ENCODE measurements at regions not wholly inside any gene's neighbourhood (a gene's known extent, or its start where the extent isn't known, plus 50 kb on each side); places are given as distances from the start of the nearest gene placed in this dataset.
"Not testable (repeated sequence)": the region's sequence is repeated elsewhere in the genome, so short reads cannot be mapped to it uniquely, and the experiment has no call there.

DNA sequence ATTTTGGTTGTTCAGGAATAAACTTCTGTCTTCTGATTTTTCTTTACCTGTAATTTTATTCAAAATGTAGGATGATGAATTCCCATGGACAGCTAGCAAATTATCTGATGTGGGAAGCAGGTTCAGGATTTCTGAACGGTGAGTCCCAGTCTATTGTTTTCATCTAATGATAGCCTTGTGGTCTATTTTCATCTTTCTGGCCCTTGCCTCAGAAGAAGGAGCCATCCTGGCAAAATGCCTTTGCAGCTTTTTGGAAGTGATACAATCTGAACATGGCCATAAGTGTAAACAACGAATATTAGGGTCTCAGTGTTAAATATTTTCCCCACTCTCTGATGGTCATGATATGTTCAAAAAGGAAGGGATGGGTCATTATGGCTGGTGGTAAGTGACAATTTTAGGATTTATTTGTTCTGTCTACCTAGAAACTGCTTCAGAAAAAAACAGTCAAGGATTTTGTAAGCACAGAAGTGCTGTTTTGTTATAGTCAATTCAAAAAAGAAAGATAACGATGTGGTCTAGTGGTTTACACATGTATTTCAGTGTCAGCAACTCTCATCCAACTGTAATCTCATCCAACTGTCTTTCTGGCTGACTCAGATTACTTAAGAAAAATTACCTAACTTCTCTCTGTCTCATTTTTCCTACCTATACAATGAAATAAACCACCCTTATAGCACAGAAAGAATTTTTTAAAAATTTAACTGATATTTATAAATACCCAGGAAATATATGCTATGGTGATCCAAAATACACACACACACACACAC lies 272.6 kb upstream of the ERBB4 start:
- DNase-seq: no peak
- Histone ChIP-seq H3K4me1 (no peaks in the 10 kb centered on the region), H3K27me3 (no peaks in the 10 kb centered on the region), H3K9me3 (no peaks in the 10 kb centered on the region), H3K4me3 (no peak overlapping the region), H3K27ac (no peak overlapping the region), H3K36me3 (no peaks in the 10 kb centered on the region)
- no peak for ATAC-seq
- WGBS (ENCODE audit: insufficient coverage, low coverage, low lambda C conversion rate, missing lambda C conversion rate): 39% methylated on average over 3 of the region's 3 CpGs
- TF ChIP-seq POLR2A (IDR thresholded peaks at IDR 0.05) (no peak), CTCF (IDR thresholded peaks at IDR 0.05) (no peak)
- intact Hi-C loops (cut with DNase I): no loop called here

- TF ChIP-seq CTCF (IDR thresholded peaks at IDR 0.05) (no peak), POLR2A (IDR thresholded peaks at IDR 0.05) (no peak)
- intact Hi-C loops (cut with DNase I): no loop called here
- WGBS (ENCODE audit: insufficient coverage, low coverage, low lambda C conversion rate, missing lambda C conversion rate): 57% methylated on average over 5 of the region's 5 CpGs
- no peaks in the 10 kb centered on the region for H3K27me3 ChIP-seq
- H3K4me1 ChIP-seq: no peaks in the 10 kb centered on the region
- no peak overlapping the region for H3K27ac ChIP-seq
- DNase-seq: no peak
- no peaks in the 10 kb centered on the region for H3K36me3 ChIP-seq
- ATAC-seq: no peak
- H3K9me3 ChIP-seq: no peaks in the 10 kb centered on the region
- no peak overlapping the region for H3K4me3 ChIP-seq
Observed at GRCh38 chr2:212797484-212798205, 259.0 kb upstream of the ERBB4 start.

DNA sequence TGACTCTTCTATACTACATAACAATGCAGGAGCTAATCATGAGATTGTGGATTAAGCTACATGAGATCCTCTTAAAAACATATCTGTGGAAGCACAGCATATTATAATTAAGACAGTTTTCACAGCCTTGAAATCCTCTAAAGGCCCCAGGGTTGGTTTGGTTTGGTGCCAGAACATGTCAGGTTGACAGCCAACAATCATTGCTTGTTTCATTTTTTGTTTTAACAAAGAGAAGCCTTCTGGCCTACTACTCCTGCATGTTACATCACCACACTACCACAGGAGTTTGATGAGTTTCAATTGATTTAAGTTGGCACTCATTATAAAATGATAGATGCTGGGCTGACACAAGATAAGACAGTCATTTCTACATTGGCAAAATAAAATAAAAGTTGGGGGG lies 255.9 kb upstream of the ERBB4 start:
- Histone ChIP-seq H3K36me3 (no peaks in the 10 kb centered on the region), H3K27me3 (no peaks in the 10 kb centered on the region), H3K27ac (no peak overlapping the region), H3K4me1 (no peaks in the 10 kb centered on the region), H3K9me3 (no peaks in the 10 kb centered on the region), H3K4me3 (no peak overlapping the region)
- intact Hi-C loops (cut with DNase I): no loop called here
- TF ChIP-seq CTCF (IDR thresholded peaks at IDR 0.05) (no peak), POLR2A (IDR thresholded peaks at IDR 0.05) (no peak)
- ATAC-seq (no peak), DNase-seq (no peak)

DNA sequence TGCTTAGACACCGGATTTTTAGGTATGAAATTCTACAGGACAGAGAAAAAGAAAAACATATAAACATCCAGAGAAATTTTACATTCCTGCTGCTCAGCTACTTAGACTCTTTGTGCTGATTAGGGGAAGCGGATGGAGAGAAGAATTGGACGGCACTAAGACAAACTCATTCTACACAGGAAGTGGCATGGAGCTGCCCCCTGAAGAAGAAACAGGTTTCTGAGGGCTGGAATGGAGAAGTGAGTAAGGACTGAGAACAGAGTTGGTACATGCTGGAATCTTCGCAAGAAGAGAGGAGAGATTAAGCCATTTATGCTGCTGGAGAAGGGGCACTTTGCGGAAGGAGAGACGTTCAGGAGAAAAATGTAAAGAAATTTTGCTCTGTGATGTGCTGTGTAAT lies 253.0 kb upstream of the ERBB4 start:
- Histone ChIP-seq H3K4me1 (no peaks in the 10 kb centered on the region), H3K9me3 (no peaks in the 10 kb centered on the region), H3K27ac (no peak overlapping the region), H3K27me3 (no peaks in the 10 kb centered on the region), H3K4me3 (no peak overlapping the region), H3K36me3 (no peaks in the 10 kb centered on the region)
- no peak for DNase-seq
- no peak for TF ChIP-seq CTCF (IDR thresholded peaks at IDR 0.05)
- TF ChIP-seq POLR2A (IDR thresholded peaks at IDR 0.05): no peak
- WGBS (ENCODE audit: insufficient coverage, low coverage, low lambda C conversion rate, missing lambda C conversion rate): 59% methylated on average over 6 of the region's 6 CpGs
- no peak for ATAC-seq
- intact Hi-C loops (cut with DNase I): no loop called here

DNA sequence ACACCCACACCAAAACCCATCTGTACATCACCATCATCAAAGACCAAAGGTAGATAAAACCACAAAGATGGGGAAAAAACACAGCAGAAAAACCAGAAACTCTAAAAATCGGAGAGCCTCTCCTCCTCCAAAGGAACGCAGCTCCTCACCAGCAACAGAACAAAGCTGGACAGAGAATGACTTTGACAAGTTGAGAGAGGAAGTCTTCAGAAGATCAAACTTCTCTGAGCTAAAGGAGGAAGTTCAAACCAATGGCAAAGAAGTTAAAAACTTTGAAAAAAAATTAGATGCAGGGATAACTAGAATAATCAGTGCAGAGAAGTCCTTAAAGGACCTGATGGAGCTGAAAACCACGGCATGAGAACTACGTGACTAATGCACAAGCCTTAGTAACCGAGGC lies 247.5 kb upstream of the ERBB4 start:
- intact Hi-C loops (cut with DNase I); ATAC-seq; H3K27me3 ChIP-seq; H3K27ac ChIP-seq; H3K4me1 ChIP-seq; DNase-seq; H3K4me3 ChIP-seq; H3K9me3 ChIP-seq; H3K36me3 ChIP-seq: not testable (repeated sequence)
- WGBS (ENCODE audit: insufficient coverage, low coverage, low lambda C conversion rate, missing lambda C conversion rate): 55% methylated on average over 5 of the region's 5 CpGs
